ENCODE measurements at regions not wholly inside any gene's neighbourhood (a gene's known extent, or its start where the extent isn't known, plus 50 kb on each side); places are given as distances from the start of the nearest gene placed in this dataset.
A peak's percentile ranks its signal among the peaks of the same experiment; 100 is the strongest.

DNA sequence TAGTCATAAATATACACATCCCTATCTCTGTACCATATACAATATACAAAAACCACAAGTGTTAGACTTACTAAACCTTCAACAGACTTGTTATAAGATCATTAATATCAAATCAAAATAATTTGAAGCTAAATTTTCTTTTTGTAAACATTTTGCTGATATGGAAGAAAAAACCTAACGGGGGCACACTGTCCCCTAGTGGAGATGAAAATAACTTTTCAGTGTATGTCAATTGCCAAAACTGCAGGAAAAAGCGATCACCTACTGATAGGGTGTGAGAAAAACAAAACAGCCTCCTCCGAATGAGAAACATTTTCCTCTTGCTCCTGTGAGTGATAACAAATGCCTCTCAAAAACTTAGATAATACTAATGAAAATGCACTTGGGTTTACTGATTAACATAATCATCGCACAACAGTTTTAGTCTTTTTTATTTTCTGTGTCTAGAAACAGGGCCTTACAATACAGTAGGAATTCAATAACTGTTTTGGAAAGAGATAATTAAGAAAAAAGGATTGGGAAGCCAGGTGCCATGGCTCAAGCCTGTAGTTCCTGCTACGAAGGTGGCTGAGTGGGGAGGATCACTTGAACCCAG lies 322.7 kb downstream of the CRPPA start:
- CTCF ChIA-PET: interaction anchor here (0.6 to 1.1 kb wide), 5 partner anchors 11 to 321 kb away, joined by 3 read pairs; no protein-coding TSS in a partner anchor
- Histone ChIP-seq H3K27ac (ENCODE audit: low read depth, low read length, poor library complexity, severe bottlenecking) (no peak overlapping the region), H3K9me3 (ENCODE audit: low read depth, low read length, poor library complexity, severe bottlenecking) (no peaks in the 10 kb centered on the region), H3K36me3 (ENCODE audit: insufficient read depth, low read length, poor library complexity, severe bottlenecking) (no peaks in the 10 kb centered on the region), H3K4me1 (ENCODE audit: insufficient read depth, low read length, poor library complexity, severe bottlenecking) (peaks cover 6% of the 10 kb centered on the region), H3K27me3 (replicated peaks; ENCODE audit: insufficient read depth, low read depth, low read length, poor library complexity) (peaks cover 9% of the 10 kb centered on the region), H3K4me3 (ENCODE audit: low read depth, low read length, poor library complexity, severe bottlenecking) (no peak overlapping the region)
- POLR2A ChIA-PET (ENCODE audit: low non-redundant PET): no interaction called here
- TF ChIP-seq, protein P1, sequence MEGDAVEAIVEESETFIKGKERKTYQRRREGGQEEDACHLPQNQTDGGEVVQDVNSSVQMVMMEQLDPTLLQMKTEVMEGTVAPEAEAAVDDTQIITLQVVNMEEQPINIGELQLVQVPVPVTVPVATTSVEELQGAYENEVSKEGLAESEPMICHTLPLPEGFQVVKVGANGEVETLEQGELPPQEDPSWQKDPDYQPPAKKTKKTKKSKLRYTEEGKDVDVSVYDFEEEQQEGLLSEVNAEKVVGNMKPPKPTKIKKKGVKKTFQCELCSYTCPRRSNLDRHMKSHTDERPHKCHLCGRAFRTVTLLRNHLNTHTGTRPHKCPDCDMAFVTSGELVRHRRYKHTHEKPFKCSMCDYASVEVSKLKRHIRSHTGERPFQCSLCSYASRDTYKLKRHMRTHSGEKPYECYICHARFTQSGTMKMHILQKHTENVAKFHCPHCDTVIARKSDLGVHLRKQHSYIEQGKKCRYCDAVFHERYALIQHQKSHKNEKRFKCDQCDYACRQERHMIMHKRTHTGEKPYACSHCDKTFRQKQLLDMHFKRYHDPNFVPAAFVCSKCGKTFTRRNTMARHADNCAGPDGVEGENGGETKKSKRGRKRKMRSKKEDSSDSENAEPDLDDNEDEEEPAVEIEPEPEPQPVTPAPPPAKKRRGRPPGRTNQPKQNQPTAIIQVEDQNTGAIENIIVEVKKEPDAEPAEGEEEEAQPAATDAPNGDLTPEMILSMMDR (conservative IDR thresholded peaks at IDR 0.05; ENCODE audit: low read depth, low read length): peak; percentile 83
- no peak for TF ChIP-seq EZH2 (IDR thresholded peaks at IDR 0.05; ENCODE audit: borderline replicate concordance, low read depth, low read length, poor library complexity, severe bottlenecking)
- no TSS peak for BruUV-seq (replicated peaks)
- intact Hi-C loops (cut with micrococcal nuclease; ENCODE audit: unreplicated experiment): loop anchor here (1.0 kb wide), 1 partner anchor 20 kb away; no protein-coding TSS in a partner anchor
- peak; percentile 46 for DNase-seq (ENCODE audit: low spot score)

DNA sequence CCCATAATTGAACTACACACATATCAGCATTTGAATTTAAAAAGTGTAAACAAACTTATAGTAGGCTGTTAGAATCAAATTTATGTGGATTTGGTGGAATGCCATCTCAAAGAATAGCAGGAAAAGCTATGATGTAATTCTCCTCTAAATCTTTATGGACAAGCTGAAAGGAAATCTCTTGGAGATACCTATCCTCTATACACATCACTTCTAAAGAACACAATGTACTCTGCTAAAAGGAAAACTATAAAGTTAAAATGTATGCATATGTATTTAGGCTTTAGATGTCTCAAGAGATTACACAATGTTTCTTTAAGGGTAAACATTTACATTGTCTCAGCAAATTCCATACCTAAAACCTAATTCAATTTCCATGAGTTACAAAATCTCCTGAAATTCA lies 323.3 kb downstream of the CRPPA start:
- H3K4me1 ChIP-seq (ENCODE audit: insufficient read depth, low read length, poor library complexity, severe bottlenecking): peaks cover 6% of the 10 kb centered on the region
- no peaks in the 10 kb centered on the region for H3K36me3 ChIP-seq (ENCODE audit: insufficient read depth, low read length, poor library complexity, severe bottlenecking)
- no peaks in the 10 kb centered on the region for H3K9me3 ChIP-seq (ENCODE audit: low read depth, low read length, poor library complexity, severe bottlenecking)
- BruUV-seq (replicated peaks): no TSS peak
- H3K27ac ChIP-seq (ENCODE audit: low read depth, low read length, poor library complexity, severe bottlenecking): no peak overlapping the region
- intact Hi-C loops (cut with micrococcal nuclease; ENCODE audit: unreplicated experiment): loop anchor here (1.0 kb wide), 1 partner anchor 20 kb away; no protein-coding TSS in a partner anchor
- no peak for TF ChIP-seq EZH2 (IDR thresholded peaks at IDR 0.05; ENCODE audit: borderline replicate concordance, low read depth, low read length, poor library complexity, severe bottlenecking)
- TF ChIP-seq, protein P1 (conservative IDR thresholded peaks at IDR 0.05; ENCODE audit: low read depth, low read length): no peak
- no peak for DNase-seq (ENCODE audit: low spot score)
- ChIA-PET POLR2A (ENCODE audit: low non-redundant PET) (no interaction called here), CTCF (interaction anchor here (0.9 to 1.1 kb wide), 3 partner anchors 12 to 322 kb away, joined by 3 read pairs; no protein-coding TSS in a partner anchor)
- no peak overlapping the region for H3K4me3 ChIP-seq (ENCODE audit: low read depth, low read length, poor library complexity, severe bottlenecking)
- H3K27me3 ChIP-seq (replicated peaks; ENCODE audit: insufficient read depth, low read depth, low read length, poor library complexity): peaks cover 14% of the 10 kb centered on the region

DNA sequence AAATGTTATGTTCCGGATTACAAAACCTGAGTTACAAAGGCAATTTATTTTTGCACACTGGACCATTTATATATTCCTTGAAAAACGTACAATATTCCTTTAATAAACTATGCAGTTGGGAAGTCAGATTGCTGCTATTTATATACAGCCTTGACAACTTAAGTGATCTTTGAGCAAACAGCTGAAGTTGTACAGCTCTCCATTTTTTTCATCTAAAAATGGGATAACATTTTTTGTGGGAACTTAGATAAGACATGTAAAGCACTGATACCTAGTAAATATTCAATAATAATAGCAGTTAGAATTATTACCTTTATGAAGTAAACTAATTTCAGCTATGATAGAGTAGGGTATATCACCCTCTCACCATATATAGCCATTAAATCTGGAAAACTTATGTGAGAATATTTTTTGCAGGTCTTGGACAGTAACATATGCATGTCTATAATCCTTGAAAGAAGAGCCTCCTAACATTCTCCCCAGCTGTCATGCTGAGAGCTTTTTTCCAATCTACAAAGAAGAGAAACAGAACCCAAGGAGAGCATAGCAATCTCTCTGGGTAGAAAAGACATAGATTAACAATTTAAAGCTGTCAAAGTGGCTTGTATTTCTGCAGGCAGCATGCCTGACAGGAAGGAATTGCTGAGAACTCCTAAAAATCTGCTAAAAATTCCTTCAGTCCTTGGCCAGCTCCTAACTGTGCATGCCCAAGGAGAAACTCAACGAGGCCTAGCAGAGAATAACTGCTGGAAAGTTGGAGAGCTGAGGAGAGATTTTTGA lies 326.0 kb downstream of the CRPPA start:
- peaks cover 18% of the 10 kb centered on the region for H3K27me3 ChIP-seq (replicated peaks; ENCODE audit: insufficient read depth, low read depth, low read length, poor library complexity)
- CTCF ChIA-PET: interaction anchor here (0.6 kb wide), 1 partner anchor 15 kb away, joined by 14 read pairs; no protein-coding TSS in a partner anchor
- DNase-seq (ENCODE audit: low spot score): no peak
- peaks cover 15% of the 10 kb centered on the region for H3K4me1 ChIP-seq (ENCODE audit: insufficient read depth, low read length, poor library complexity, severe bottlenecking)
- POLR2A ChIA-PET (ENCODE audit: low non-redundant PET): no interaction called here
- TF ChIP-seq EZH2 (IDR thresholded peaks at IDR 0.05; ENCODE audit: borderline replicate concordance, low read depth, low read length, poor library complexity, severe bottlenecking): no peak
- TF ChIP-seq, protein P1 (conservative IDR thresholded peaks at IDR 0.05; ENCODE audit: low read depth, low read length): no peak
- no peak overlapping the region for H3K27ac ChIP-seq (ENCODE audit: low read depth, low read length, poor library complexity, severe bottlenecking)
- no peak overlapping the region for H3K4me3 ChIP-seq (ENCODE audit: low read depth, low read length, poor library complexity, severe bottlenecking)
- intact Hi-C loops (cut with micrococcal nuclease; ENCODE audit: unreplicated experiment): no loop called here
- BruUV-seq (replicated peaks): no TSS peak
- no peaks in the 10 kb centered on the region for H3K36me3 ChIP-seq (ENCODE audit: insufficient read depth, low read length, poor library complexity, severe bottlenecking)
- no peaks in the 10 kb centered on the region for H3K9me3 ChIP-seq (ENCODE audit: low read depth, low read length, poor library complexity, severe bottlenecking)

Data from A673 (cell line).